Erythroblast (primary cell): ENCODE measurements at regions not wholly inside any gene's neighbourhood (a gene's known extent, or its start where the extent isn't known, plus 50 kb on each side); places are given as distances from the start of the nearest gene placed in this dataset.
"Not testable (repeated sequence)": the region's sequence is repeated elsewhere in the genome, so short reads cannot be mapped to it uniquely, and the experiment has no call there.

Source experiments
- DNase-seq, 2 experiments: peaks; one replicate each; lab custom pipeline; 2025; lab: John Stamatoyannopoulos, UW
- GATA1 ChIP-seq: IDR thresholded peaks from 2 replicates; pipeline ENCODE4 v1.6.1; 2011; ENCODE audit warnings: low read depth, mild to moderate bottlenecking, control low read depth, low read length, moderate library complexity
- POLR2A ChIP-seq: IDR thresholded peaks from 2 replicates; pipeline ENCODE4 v1.6.1; 2011; ENCODE audit warnings: mild to moderate bottlenecking, low read length

DNA sequence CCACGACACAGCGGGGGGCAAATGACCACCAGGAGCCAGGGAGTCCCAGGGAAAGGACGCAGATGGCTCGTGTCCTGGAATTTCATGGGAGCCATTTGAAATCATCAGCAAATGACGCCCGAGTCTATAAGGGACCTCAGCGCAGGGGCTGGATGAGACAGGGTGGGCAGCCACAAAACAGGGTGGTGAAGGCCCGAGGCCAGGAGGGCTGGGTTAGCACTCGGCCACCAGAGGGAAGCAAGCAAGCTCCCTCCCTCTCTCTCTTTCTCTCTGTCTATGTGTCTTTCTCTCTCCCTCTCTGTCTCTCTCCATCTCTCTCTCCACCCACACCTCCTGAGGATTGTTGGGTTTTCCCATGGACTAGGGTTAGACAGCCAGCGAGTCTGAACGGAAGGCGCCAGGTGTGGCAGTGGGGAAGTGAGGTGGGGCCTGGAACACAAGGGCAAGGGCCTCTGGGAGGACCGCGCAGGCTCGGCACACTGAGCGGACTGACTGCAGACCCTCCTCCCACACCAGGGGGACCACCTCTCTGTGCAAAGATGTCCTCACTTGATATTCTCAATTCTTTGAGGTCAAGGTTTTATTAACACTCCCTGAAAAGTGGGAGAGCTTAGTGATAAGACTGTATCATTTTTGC lies 73.8 kb upstream of the TMPRSS2 start:
- TF ChIP-seq POLR2A (no peak), GATA1 (no peak)
- DNase-seq, result no peak

DNA sequence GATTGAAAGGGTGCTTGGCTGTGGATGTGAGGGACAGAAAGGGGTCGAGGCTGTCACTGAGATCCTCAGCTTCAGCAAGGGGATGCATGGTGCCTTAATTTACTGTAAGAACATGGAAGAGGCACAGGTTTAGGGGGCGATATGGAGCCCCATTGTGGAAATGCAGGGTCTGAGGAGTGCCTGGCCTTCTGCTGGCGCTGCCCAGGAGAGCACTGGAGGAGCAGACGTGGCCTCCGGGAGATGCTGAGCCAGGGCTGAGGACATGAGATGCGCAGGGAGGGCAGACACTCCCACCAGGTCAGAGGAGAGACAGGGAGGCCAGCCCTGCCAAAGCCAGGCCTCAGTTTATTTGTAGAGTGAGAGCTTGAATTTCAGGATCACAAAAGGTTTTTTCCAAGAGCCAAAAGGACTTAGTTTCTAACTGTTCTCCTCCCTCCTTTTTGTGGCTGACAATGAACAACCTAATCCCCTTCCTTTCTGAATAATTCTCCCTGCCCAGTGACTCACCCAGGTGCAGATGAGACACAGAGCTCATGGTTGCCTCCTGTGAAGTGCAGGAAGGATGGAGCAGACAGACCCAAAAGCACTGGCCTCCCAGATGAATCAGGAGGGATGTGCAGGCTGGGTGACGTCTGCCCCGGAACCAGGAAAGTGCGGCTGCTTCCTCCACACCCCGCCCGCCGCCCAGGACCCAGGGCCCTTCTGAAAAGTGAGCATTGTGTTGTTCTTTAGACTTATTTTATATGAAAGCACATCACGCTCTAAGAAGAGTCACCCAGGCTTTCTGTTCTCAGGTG lies 73.0 kb upstream of the TMPRSS2 start:
- DNase-seq, result no peak
- TF ChIP-seq GATA1, result no peak
- no peak for TF ChIP-seq POLR2A

DNA sequence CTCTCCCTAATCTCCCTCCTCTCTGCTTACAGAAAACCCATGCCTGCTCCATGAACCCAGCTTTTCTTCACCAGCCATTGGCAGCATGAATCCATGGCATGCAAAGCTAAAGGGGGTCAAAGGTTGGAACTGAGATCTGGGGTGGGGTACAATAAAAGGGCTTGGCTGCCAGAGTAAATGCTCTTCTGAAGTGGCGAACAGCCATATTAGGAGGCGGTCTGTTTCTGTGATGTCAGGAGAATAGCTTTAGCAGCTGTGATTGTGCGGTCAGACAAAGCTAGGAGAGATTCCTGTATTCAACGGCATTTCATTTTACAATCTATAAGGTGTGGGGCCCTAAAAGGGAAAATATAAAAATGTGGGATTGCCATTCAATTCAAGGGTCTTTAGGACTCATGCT lies 71.7 kb upstream of the TMPRSS2 start:
- no peak for DNase-seq
- no peak for TF ChIP-seq GATA1
- no peak for TF ChIP-seq POLR2A

DNA sequence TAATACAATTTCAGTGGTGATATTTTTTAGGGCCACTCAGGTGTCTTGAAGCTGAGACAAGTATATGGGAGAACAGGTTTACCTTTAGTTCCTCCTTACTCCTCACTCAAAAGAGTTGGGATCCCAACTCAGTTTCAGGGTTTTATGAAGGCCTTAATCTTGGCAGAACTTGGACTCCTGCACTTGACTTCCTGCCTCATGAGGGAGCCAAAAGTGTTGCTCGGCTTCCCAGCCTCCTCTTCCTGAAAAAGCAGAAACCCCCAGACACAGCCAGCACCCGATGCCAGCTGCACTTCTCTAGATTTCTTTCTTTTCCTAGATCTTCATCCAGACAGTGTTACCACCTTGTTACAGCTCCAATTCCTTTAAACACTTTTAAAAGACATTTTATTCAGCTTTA lies 70.8 kb upstream of the TMPRSS2 start:
- DNase-seq, result no peak
- no peak for TF ChIP-seq GATA1
- no peak for TF ChIP-seq POLR2A

DNA sequence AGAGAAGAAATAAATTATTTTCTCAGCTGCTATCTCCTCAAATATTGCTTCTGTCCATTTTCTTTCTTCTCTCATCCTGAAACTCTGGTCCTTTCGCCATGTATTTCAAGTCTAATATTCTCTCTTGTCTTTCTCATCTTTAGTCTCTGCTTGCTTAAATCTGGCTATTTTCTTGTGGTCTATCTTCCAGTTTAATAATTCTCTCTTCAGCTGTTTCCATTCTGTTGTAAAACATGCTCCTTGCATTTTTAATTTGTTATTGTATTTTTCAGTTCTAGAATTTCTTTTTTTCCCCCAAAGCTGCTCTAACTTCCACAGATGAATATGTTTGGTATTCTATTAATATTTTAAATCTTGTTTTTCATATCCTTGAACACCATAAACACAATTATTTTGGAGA lies 70.1 kb upstream of the TMPRSS2 start:
- DNase-seq, result no peak

DNA sequence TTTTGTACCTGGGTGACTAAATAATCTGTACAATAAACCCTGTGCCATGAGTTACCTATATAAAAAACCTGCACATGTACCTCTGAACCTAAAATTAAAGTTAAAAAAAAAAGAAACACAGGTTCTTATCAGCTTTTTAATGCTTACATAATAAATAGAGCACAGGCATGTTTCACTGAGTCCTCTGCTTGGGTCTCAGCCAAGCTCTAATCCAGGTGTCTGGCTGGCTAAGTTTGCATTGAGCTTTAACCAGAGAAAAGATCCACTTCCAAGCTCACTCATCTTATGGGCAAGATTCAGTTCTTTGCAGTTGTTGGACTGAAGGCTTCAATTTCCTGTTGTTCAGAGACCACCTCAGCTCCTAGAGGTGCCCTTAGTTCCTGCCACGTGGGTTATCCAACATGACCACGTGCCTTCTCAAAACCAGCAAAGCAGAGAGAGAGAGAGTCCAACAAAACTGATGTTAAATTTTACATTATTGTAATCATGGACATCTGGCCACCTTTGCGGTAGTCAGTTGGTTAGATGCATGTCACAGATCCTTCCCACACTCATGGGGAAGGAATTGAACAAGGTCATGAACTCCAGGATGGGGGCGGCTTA lies 68.2 kb upstream of the TMPRSS2 start:
- DNase-seq, result no peak
- no peak for TF ChIP-seq GATA1
- TF ChIP-seq POLR2A, result no peak

More for the DNA sequence above, 70.1 kb upstream of the TMPRSS2 start:
- TF ChIP-seq POLR2A (no peak), GATA1 (no peak)

DNA sequence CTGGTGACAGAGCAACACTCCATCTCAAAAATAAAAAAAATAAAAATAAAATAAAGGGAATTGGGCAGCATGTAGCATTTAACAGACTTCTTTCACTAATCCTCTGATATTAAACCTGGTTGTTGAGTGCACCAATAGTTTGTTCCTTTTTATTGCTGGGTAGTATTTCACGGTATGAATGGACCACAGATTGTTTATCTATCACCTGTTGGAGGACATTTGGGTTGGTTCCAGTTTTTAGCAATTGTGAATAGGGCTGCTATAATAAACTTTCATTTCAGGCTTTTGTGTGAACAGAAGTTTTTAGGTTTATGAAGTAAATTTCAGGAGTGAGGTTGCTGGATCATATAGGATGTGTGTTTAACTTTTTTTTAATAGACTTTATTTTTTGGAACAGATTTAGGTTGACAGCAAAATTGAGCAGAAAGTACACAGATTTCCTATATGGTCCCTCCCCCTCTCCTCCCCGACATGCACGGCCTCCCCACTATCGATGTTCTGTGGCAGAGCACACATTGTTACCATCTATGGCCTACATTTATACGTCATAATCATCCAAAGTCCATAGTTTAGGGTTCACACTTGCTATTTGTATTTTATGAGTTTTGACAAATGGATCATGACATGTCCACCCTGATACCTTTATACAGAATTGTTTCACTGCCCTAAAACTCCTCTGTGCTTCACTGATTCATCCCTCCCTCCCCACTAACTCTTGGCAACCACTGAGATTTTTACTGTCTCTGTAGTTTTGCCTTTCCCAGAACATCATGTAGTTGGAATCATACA lies 66.1 kb upstream of the TMPRSS2 start:
- DNase-seq, result no peak

DNA sequence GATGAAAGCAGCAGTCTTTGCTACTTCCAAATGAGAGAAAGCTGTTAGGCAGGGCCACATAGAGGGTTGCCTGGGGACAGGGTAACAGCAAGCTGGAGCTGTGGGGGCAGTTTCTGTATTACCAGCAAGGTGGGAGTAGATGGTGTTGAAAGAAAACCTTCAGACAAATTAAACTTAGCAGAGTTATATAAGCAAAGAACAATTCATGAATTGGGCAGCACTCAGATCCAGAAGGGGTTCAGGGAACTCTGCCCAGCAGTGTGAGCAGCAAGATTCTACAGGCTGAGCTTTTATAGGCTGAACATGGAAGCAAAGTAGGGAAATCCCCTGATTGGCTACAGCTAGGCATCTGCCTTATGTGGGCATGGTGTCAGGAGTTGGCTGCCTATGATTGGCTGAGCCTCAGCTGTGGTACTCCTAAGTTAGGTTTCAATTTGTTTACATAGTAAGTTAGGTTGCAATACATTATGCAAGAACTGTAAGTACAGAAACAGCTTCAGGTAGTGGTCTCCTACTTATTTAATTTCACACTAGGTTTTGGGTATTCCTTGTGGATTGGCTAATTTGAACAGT lies 64.1 kb upstream of the TMPRSS2 start:
- DNase-seq, result no peak
- no peak for TF ChIP-seq GATA1
- no peak for TF ChIP-seq POLR2A

More for the DNA sequence above, 66.1 kb upstream of the TMPRSS2 start:
- TF ChIP-seq GATA1 (no peak), POLR2A (no peak)

DNA sequence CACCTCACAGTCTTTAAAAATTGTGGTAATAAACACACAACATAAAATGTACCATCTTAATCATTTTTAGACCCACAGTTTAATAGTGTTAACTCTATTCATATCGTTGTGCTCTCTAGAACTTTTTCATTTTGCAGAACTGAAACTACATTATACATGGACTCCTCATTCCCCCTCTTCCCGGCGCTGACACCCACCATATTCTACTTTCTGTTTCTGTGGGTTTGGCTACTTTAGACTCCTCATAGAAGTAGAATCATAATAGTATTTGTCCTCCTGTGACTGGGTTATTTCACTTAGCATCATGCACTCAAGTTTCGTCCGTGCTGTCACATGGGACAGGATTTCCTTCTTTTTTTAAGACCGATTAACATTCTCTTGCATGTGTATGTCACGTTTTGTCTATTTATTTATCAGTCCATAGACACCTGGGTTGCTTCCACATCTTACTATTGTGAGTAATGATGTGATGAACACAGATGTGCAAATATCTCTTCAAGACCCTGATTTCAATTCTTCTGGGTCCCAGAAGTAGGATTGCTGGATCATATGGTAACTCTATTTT lies 62.9 kb upstream of the TMPRSS2 start:
- DNase-seq, result no peak
- TF ChIP-seq GATA1 (no peak), POLR2A (no peak)

DNA sequence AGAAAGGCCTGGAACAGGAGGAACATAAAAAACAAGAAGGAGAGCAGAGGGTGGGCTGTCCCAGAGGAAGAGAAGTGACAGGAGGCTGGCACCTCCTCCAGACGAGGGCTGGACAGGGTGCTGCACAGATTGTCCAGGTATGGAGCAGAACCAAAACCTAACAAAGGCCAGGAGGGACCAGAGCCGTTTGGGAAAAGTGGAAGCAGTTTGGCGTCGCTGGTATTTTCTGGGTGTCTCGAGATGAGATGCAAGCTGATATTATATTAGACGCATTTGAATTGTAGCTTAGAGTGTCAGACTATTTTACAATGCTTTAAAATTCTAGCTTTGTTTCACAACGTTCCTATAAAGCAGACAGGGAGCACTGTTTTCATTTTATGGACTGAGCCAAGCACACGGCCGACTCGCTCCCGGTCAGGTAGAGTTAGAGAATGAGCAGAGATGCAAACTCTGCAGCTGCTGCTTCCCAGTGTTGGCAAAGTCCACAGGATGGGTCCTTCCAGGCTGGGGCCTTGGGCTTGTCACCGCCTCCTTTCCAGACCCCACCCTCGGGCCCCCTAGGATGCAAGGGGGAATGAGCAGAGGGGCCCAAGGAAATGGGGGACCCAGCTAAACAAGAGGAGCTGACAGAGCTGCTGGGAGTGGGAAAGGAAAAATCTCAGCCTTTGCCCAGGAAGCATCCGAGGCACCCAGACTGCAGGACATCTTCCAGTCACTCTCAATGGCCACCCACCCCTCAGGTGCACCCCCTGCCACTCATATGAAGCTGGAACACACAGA lies 60.8 kb upstream of the TMPRSS2 start:
- TF ChIP-seq GATA1 (no peak), POLR2A (no peak)
- no peak for DNase-seq

DNA sequence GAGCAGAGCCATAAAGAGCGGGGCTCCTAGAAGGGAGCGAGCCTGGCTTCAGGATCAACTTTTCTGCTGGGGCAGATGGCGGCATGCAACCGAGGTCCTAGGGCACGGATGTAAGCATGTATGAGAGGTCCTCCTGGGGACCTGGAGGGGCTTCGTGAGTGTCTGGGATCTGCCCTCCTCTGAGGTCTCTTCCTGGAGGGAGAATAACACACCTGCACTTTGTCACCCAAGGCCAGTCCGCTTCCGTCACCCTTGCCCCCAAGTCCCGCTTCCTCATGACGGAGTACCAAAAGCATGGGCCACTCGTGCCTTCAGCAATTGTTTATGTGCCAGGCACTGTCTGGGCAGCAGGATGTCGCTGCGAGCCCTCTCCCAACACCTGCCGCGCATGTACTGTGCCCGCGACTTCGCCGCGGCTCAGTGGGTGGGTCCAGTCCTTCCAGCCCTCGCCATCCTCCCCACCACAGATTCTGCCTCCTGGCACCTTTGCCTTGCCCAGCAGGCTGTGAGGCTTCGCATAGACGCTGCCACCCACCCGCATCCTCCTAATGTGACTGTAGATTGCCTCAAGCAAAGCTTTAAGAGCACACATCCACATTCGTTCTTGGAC lies 60.0 kb upstream of the TMPRSS2 start:
- TF ChIP-seq GATA1 (no peak), POLR2A (no peak)
- no peak for DNase-seq

DNA sequence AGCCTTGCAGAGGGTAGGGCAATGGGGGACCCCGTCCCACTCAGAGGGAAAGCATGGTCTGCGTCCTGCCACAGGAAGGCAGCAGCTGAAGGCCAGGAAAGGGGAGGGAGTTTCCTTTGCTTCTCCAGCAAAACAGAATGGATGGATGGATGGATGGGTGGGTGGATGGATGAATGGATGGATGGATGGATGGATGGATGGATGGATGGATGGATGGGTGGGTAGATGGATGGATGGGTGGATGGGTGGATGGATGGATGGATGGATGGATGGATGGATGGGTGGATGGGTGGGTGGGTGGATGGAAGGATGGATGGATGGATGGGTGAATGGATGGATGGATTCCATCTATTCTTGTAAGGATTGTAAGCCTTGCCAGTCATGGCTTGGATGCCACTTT lies 59.3 kb upstream of the TMPRSS2 start:
- not testable (repeated sequence) for DNase-seq

DNA sequence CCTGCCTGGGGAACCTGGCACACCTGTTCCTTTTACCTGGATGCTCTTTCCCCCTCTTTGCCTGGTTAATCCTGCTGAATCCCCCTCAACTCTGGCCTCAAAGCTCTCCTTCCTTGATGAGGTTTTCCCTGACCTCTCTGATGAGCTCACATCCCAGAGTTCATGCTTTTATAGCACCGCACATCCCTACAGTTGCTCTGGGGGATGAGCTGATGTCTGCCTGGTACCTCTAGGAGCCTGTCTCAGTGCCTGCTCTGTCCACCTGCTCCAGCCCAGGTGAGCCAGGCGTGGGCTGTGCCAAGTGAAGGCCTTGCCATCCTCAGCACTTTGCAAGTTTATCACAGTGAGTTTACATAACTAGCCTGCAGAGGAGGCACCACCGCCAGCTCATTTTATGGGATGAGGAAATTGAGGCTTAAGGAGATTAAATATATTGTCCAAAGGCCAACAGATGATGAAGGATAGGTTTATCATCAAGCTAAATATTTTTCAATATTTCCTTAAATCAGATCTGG lies 58.6 kb upstream of the TMPRSS2 start:
- DNase-seq, result no peak
- TF ChIP-seq POLR2A (no peak), GATA1 (no peak)
